ENCODE measurements at regions not wholly inside any gene's neighbourhood (a gene's known extent, or its start where the extent isn't known, plus 50 kb on each side); places are given as distances from the start of the nearest gene placed in this dataset.

DNA sequence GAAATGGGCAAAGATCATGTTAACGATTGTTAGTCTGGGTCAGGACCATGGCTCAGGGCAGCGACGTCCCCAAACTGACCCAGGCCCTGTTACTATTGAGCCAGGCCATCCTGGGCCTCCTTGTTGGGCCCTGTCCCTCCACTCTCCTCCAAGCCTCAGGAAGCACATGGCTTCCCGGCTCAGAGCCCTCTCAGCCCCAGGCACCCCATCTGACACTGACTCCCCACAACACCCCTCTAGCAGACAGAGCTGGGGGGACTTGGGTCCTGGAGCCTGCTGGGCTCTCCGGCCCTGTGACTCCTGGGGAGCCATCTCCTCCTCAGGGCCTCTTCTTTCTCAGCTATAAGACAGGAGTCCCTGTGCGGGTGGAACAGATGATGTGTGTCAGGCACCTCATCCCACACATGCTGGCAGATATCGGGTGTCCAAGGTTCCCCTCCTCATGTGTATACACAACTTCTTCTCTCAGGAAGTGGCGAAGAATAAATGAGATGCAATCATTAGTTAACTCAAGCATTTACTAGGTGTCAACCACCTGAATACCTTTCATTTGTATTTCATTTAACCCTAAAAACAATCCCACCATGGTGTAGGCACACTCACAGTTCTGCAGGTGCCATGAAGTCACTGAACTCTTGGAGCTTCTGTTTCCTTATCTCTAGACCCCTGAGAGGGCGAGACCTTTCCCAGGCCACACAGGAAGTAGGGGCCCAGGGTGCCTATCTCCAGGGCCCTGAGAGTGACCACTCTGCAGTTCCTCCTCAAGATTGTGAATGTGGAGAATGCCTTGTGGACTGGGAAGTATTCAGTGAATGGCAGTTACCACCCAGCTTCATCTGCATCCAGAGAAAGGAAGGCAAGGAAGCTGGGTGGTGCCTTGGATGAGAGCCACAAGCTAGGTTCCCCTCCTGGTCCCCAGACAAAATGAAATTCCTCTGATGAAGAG, 282.5 kb upstream of the TLE3 start:
- DNase-seq (no peak), FAIRE-seq (no peak), ATAC-seq (no peak)
- intact Hi-C loops (cut with DNase I): no loop called here
- 90 to 92% methylated on average over 9 of the region's 9 CpGs for WGBS, 2 donors
- H3K9me3 ChIP-seq: no peaks in the 10 kb centered on the region
- no peaks in the 10 kb centered on the region for H3K27me3 ChIP-seq
- H3K36me3 ChIP-seq: no peaks in the 10 kb centered on the region
- TF ChIP-seq, protein P1, sequence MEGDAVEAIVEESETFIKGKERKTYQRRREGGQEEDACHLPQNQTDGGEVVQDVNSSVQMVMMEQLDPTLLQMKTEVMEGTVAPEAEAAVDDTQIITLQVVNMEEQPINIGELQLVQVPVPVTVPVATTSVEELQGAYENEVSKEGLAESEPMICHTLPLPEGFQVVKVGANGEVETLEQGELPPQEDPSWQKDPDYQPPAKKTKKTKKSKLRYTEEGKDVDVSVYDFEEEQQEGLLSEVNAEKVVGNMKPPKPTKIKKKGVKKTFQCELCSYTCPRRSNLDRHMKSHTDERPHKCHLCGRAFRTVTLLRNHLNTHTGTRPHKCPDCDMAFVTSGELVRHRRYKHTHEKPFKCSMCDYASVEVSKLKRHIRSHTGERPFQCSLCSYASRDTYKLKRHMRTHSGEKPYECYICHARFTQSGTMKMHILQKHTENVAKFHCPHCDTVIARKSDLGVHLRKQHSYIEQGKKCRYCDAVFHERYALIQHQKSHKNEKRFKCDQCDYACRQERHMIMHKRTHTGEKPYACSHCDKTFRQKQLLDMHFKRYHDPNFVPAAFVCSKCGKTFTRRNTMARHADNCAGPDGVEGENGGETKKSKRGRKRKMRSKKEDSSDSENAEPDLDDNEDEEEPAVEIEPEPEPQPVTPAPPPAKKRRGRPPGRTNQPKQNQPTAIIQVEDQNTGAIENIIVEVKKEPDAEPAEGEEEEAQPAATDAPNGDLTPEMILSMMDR (IDR thresholded peaks at IDR 0.05): no peak
- no peak overlapping the region for H3K4me3 ChIP-seq
- peaks cover 0 to 10% (median 3%) of the 10 kb centered on the region in 3 donors for H3K4me1 ChIP-seq
- no peak overlapping the region for H3K27ac ChIP-seq

DNA sequence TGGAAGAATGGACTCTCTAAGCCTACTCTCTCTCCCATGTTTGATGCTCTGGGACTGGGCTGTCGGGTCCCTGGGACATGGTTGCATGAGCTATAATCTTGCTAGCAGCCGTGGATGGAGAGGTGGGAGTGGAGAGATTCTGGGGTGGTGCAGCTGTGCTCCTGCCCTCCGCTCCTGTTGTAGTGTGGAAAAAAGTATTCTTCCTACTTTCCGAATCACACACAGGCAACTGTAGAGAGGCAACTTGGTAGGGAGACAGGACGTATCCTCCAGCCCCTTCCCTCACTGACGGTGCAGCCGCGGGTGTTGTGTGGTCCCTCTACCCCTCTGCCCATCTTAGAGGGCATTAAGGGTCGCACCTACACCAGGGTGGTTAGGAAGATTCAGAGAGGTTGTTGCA, 281.4 kb upstream of the TLE3 start:
- H3K36me3 ChIP-seq: no peaks in the 10 kb centered on the region
- FAIRE-seq (no peak), ATAC-seq (no peak), DNase-seq (no peak)
- peaks cover 0 to 10% (median 3%) of the 10 kb centered on the region in 3 donors for H3K4me1 ChIP-seq
- 91 to 95% methylated on average over 8 to 9 of the region's 9 CpGs for WGBS, 2 donors
- H3K9me3 ChIP-seq: no peaks in the 10 kb centered on the region
- intact Hi-C loops (cut with DNase I): no loop called here
- H3K27ac ChIP-seq: no peak overlapping the region
- TF ChIP-seq, protein P1 (IDR thresholded peaks at IDR 0.05): no peak
- no peak overlapping the region for H3K4me3 ChIP-seq
- no peaks in the 10 kb centered on the region for H3K27me3 ChIP-seq

GRCh38 chr15:70378126-70379031, 280.7 kb upstream of the TLE3 start:
- H3K4me1 ChIP-seq: peaks cover 0 to 10% (median 3%) of the 10 kb centered on the region in 3 donors
- 88 to 89% methylated on average over 11 of the region's 11 CpGs for WGBS, 2 donors
- intact Hi-C loops (cut with DNase I): no loop called here
- FAIRE-seq (no peak), ATAC-seq (no peak), DNase-seq (no peak)
- TF ChIP-seq, protein P1 (IDR thresholded peaks at IDR 0.05): no peak
- no peak overlapping the region for H3K4me3 ChIP-seq
- H3K9me3 ChIP-seq: no peaks in the 10 kb centered on the region
- no peaks in the 10 kb centered on the region for H3K27me3 ChIP-seq
- no peak overlapping the region for H3K27ac ChIP-seq
- no peaks in the 10 kb centered on the region for H3K36me3 ChIP-seq

- TF ChIP-seq, protein P1 (IDR thresholded peaks at IDR 0.05): no peak
- peak overlapping the region in 2 of 4 donors; percentile 13 to 26 for H3K4me3 ChIP-seq
- no peaks in the 10 kb centered on the region for H3K9me3 ChIP-seq
- FAIRE-seq (no peak), DNase-seq (peak in 5 of 6 donors; percentile 34 to 73 (median 55)), ATAC-seq (peak; percentile 86 to 91 (median 89))
- peaks cover 0 to 10% (median 3%) of the 10 kb centered on the region in 3 donors for H3K4me1 ChIP-seq
- intact Hi-C loops (cut with DNase I): no loop called here
- WGBS, 2 donors: 4 to 5% methylated on average over 21 of the region's 21 CpGs
- no peaks in the 10 kb centered on the region for H3K36me3 ChIP-seq
- H3K27me3 ChIP-seq: no peaks in the 10 kb centered on the region
- peak overlapping the region in 3 of 4 donors; percentile 0 to 44 (median 39) for H3K27ac ChIP-seq
Measured at GRCh38 chr15:70376929-70377691, 279.4 kb upstream of the TLE3 start.
